RWPE1 (cell line): ENCODE measurements at regions not wholly inside any gene's neighbourhood (a gene's known extent, or its start where the extent isn't known, plus 50 kb on each side); places are given as distances from the start of the nearest gene placed in this dataset.
A peak's percentile ranks its signal among the peaks of the same experiment; 100 is the strongest.

ENCODE experiments used
- CTCF ChIA-PET: fragments of 350-600 bp; sonication (Branson Sonifier 250); formaldehyde crosslinking; extraction: SDS; loops from one replicate; lab custom pipeline; 2021; lab: Yijun Ruan, JAX
- POLR2A ChIA-PET: fragments of 400-600 bp; formaldehyde crosslinking; extraction: SDS; loops from one replicate; lab custom pipeline; 2020; ENCODE audit warnings: antibody characterized with exemption; ENCODE audit not compliant: low non-redundant PET; lab: Yijun Ruan, JAX
- DNase-seq: peaks from one replicate; pipeline ENCODE4 v3.0.0; 2012; ENCODE audit warnings: low spot score
- H3K27ac ChIP-seq: fragments of 450-650 bp; 2 replicates; pipeline ENCODE4 v1.5.1; 2017
- TF ChIP-seq, protein P1 (sequence below): fragments of 450-650 bp; conservative IDR thresholded peaks from 2 replicates; pipeline ENCODE4 v1.5.1; 2017; ENCODE audit warnings: low read depth, mild to moderate bottlenecking

DNA sequence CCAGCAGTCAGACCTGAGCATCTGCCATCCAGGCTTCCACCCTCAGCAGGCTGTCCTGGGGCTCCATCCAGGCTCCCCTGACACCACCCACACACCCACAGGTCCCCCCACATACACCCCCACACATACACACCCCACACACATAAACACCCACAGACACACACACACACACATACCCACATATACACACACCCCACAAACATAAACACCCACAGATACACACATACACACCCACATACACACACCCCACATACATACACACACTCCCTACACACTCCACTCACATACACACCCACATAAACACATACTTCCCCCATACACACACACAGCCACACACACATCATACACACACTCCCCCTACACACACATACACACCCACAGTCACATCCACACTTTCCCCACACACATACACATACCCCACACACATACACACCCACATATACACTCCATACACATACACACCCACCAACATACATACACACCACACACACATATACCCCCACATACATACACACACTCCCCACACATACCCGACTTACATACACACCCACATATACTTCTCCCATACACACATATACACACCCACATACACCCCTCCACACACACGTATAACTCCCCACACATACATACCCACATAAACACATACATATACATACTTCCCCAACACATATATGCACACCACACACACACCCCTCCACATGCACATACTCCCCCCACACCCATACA, 183.3 kb upstream of the ETAA1 start:
- CTCF ChIA-PET: no interaction called here
- no peak for DNase-seq
- no peak overlapping the region for H3K27ac ChIP-seq
- POLR2A ChIA-PET: no interaction called here
- TF ChIP-seq, protein P1, sequence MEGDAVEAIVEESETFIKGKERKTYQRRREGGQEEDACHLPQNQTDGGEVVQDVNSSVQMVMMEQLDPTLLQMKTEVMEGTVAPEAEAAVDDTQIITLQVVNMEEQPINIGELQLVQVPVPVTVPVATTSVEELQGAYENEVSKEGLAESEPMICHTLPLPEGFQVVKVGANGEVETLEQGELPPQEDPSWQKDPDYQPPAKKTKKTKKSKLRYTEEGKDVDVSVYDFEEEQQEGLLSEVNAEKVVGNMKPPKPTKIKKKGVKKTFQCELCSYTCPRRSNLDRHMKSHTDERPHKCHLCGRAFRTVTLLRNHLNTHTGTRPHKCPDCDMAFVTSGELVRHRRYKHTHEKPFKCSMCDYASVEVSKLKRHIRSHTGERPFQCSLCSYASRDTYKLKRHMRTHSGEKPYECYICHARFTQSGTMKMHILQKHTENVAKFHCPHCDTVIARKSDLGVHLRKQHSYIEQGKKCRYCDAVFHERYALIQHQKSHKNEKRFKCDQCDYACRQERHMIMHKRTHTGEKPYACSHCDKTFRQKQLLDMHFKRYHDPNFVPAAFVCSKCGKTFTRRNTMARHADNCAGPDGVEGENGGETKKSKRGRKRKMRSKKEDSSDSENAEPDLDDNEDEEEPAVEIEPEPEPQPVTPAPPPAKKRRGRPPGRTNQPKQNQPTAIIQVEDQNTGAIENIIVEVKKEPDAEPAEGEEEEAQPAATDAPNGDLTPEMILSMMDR: no peak

DNA sequence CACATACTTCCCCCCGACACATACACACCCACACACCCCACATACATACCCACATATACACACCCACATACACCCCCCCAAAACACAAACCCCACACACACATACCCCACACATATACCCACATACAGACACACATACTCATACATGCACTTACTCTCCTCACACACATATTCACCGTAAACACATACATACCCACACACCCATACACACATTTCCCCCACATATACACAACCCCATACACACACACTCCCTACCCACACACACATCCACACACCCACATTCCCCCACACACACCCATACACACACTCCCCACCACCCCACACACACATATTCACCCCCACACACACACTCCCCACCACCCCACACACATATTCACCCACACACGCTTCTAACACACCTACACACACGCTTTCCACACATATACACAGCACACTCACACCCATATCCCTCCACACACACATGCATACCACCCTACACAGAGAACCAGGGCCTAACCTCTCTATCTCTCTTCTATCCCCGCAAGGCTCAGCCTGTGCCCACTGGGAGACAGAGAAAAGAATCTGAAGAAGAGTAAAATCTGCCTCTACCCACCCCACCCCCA, 182.4 kb upstream of the ETAA1 start:
- TF ChIP-seq, protein P1: no peak
- POLR2A ChIA-PET: no interaction called here

DNA sequence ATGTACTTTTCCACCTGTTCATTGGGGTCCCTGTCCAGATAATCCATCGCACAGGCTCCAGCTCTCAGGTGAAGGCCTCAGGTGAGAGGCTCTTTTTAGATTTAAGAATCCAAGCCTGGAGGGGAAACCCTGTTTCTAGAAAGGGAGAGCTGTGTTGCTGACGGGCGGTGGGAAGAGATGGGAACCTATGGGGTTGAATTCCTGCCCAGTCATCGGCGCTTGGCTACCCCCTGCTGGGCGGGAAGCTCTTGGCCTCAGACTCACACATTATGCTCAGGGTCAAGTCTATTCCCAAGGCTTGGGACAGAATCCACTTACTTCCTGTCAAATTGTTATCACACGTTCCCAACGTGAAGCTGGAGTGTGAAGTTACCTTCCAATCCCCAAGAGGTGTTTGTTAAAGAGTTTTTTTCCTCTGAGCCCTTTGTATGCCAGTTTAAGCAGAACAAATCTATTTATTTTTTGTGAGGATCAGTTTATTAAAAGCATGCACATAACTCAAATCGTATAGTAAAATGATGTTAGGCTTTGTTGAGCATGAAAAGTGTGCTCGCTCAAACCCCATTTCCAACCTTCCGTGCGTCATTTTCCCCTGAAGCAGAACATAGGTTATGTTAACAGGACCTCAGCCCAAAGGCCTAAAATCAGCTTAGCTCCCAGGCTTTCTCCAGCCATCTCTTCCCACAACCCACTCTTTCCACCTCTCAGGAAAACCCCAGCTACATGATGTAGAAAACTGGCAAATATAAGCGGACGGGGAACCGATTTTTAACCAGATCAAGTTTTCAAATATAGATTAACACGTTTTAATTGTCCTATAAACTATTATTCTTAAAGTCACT, 181.7 kb upstream of the ETAA1 start:
- DNase-seq: peak; percentile 17
- no peak overlapping the region for H3K27ac ChIP-seq
- TF ChIP-seq, protein P1: no peak
- ChIA-PET CTCF (no interaction called here), POLR2A (no interaction called here)

More for the DNA sequence above, 182.4 kb upstream of the ETAA1 start:
- CTCF ChIA-PET: no interaction called here
- no peak for DNase-seq
- no peak overlapping the region for H3K27ac ChIP-seq

DNA sequence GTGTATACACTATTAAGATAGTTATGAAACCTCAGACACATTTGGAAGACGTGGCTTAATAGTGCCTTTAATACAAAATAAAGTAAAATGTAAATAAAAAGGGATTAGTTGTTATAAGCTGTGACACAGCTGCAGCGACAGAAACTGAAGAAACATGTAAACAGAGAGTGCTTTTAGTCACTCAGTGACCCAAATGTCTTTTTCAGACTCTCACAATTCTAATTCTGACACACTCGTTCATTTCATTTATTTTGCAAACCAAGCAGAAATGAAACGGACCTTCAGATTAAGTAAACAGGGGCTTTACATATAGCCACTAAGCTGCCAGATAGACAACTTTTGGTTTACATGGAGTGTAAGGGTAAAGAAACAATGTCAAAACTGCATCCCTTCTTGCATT, 181.0 kb upstream of the ETAA1 start:
- POLR2A ChIA-PET: no interaction called here

DNA sequence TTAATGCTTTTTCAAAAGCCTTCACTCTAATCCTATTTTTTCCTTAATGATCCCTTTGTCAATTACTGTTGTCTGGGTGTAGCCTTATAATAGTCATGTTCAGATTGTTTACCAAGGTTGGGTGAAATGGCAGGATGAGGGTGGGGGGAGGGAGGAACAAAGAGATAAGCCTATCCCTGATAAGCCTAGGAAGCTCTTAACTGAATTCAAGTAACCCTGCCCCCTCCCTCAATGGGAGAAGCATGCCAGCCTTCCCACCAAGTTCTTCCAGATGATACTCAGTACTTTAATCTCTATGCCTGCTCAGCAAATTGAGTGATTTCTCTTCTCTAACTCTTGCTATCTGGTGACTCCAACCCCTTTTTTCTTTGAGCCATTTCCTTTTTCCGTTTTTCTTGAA, 180.3 kb upstream of the ETAA1 start:
- ChIA-PET CTCF (interaction anchor here (0.7 kb wide), 1 partner anchor 88 kb away, joined by 3 read pairs; no protein-coding TSS in a partner anchor), POLR2A (no interaction called here)
- TF ChIP-seq, protein P1: no peak
- DNase-seq: no peak
- H3K27ac ChIP-seq: no peak overlapping the region

More for the DNA sequence above, 181.0 kb upstream of the ETAA1 start:
- DNase-seq: no peak
- no peak overlapping the region for H3K27ac ChIP-seq
- TF ChIP-seq, protein P1: no peak
- CTCF ChIA-PET: no interaction called here

DNA sequence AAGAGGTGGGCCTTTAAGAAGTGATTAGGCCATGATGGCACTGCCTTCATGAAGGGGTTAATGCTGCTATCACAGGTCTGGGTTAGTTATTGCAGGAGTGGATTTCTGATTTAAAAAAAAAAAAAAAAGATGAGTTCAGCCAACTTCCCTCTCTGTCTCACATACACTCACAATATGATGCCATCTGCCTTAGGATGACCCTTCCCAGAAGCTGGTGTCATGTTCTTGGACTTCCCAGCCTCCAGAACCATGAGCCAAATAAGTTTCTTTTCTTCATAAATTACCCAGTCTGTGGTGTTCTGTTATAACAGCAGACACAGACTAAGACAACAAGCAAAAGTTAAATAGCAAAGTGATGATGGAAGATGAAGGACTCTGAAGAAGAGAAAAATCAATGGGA, 179.7 kb upstream of the ETAA1 start:
- H3K27ac ChIP-seq: no peak overlapping the region
- TF ChIP-seq, protein P1: no peak
- DNase-seq: no peak
- ChIA-PET POLR2A (no interaction called here), CTCF (interaction anchor here (0.6 to 0.7 kb wide), 2 partner anchors 89 to 363 kb away, joined by 3 read pairs; no protein-coding TSS in a partner anchor)
